HepG2 (cell line): ENCODE measurements at regions not wholly inside any gene's neighbourhood (a gene's known extent, or its start where the extent isn't known, plus 50 kb on each side); places are given as distances from the start of the nearest gene placed in this dataset.

Source experiments
- ATAC-seq: fragments of 200-7000 bp; cut with Tn5 transposase; 3 replicates; pipeline ENCODE4 v1.9.1; 2020; ENCODE audit warnings: mild to moderate bottlenecking, moderate library complexity
- BruUV-seq: library from RNA; stranded (reverse); fragments of 400-500 nt; replicated peaks from 2 replicates; lab custom pipeline; 2021; lab: Mats Ljungman, UMichigan
- CTCF ChIA-PET: fragments of 300-600 bp; formaldehyde crosslinking; extraction: SDS; loops from one replicate; lab custom pipeline; 2021; ENCODE audit warnings: low total read pairs, inconsistent platforms, low intra/inter-chr PET ratio; lab: Yijun Ruan, JAX
- POLR2A ChIA-PET: fragments of 350-600 bp; sonication (Branson Sonifier 250); formaldehyde crosslinking; loops from one replicate; lab custom pipeline; 2020; ENCODE audit warnings: antibody characterized with exemption, inconsistent platforms; lab: Yijun Ruan, JAX
- DNase-seq: peaks from one replicate; pipeline ENCODE4 v3.0.0-alpha.2; 2015; ENCODE audit warnings: low spot score
- FAIRE-seq: peaks from 3 replicates; lab custom pipeline; 2011; peaks lifted over from hg19 to GRCh38; lab: Jason Lieb, UNC
- H2AFZ ChIP-seq: one replicate; pipeline ENCODE4 v1.6.1; 2011; ENCODE audit warnings: low read length, inconsistent platforms
- H3K27ac ChIP-seq: fragments of 300-600 bp; 3 replicates; pipeline ENCODE4 v1.8.0; 2011; ENCODE audit warnings: mixed run types, mild to moderate bottlenecking, mixed read lengths, low read length, inconsistent platforms; ENCODE audit not compliant: insufficient read depth; ENCODE audit errors: extremely low read length
- H3K27me3 ChIP-seq, 2 experiments: fragments of 200-600 bp in 1 of 2; 2 replicates in 1 of 2; 3 replicates in 1 of 2; pipeline versions ENCODE4 v1.6.0 to v1.8.0; 2011; ENCODE audit warnings: low read length in 2 of 2, mild to moderate bottlenecking in 2 of 2, moderate library complexity in 2 of 2, inconsistent platforms in 1 of 2; ENCODE audit not compliant: insufficient read depth in 2 of 2, control insufficient read depth in 1 of 2
- H3K36me3 ChIP-seq, 2 experiments: fragments of 200-600 bp in 1 of 2; replicated peaks in 1 of 2; 2 replicates in 1 of 2; 3 replicates in 1 of 2; pipeline versions ENCODE4 v1.5.1 to v1.8.0; 2011; ENCODE audit warnings: low read length in 2 of 2, inconsistent platforms in 1 of 2; ENCODE audit not compliant: insufficient read depth in 2 of 2, control insufficient read depth in 1 of 2
- H3K4me1 ChIP-seq: 2 replicates; pipeline ENCODE4 v1.5.1; 2012; ENCODE audit warnings: low read length, inconsistent platforms; ENCODE audit not compliant: insufficient read depth
- H3K4me2 ChIP-seq: 2 replicates; pipeline ENCODE4 v1.6.0; 2011; ENCODE audit warnings: low read depth, low read length, inconsistent platforms
- H3K4me3 ChIP-seq, 3 experiments: fragments of 200-600 bp in 1 of 3; sonication (generic), shearing (Covaris generic) in 1 of 3; replicated peaks in 1 of 3; 2 replicates each; pipeline ENCODE4 v1.5.1; 2011 to 2016; ENCODE audit warnings: low read length in 3 of 3, inconsistent platforms in 2 of 3, low read depth in 2 of 3, mild to moderate bottlenecking in 2 of 3, control low read depth in 1 of 3, mixed read lengths in 1 of 3; ENCODE audit not compliant: insufficient read depth in 1 of 3
- H3K79me2 ChIP-seq: one replicate; pipeline ENCODE4 v1.6.1; 2011; ENCODE audit warnings: low read length, inconsistent platforms; ENCODE audit not compliant: insufficient read depth
- H3K9ac ChIP-seq: 2 replicates; pipeline ENCODE4 v1.6.0; 2011; ENCODE audit warnings: mild to moderate bottlenecking, low read depth, low read length, inconsistent platforms; ENCODE audit not compliant: insufficient read depth
- H3K9me3 ChIP-seq: 2 replicates; pipeline ENCODE4 v1.5.1; 2012; ENCODE audit warnings: mild to moderate bottlenecking, low read length
- H4K20me1 ChIP-seq: 2 replicates; pipeline ENCODE4 v1.6.0; 2011; ENCODE audit warnings: inconsistent platforms, mild to moderate bottlenecking, low read length, moderate library complexity; ENCODE audit not compliant: insufficient read depth
- ATF7 ChIP-seq, 2 experiments: fragments of 450-650 bp in 1 of 2; sonication (generic) in 1 of 2; formaldehyde crosslinking in 1 of 2; IDR thresholded peaks; 2 replicates each; pipeline versions ENCODE4 v1.4.0 to v1.6.1; 2016 to 2020; ENCODE audit warnings: antibody characterized with exemption in 1 of 2, mild to moderate bottlenecking in 1 of 2, missing genetic modification reagents in 1 of 2
- BRCA1 ChIP-seq: sonication (generic); formaldehyde crosslinking; IDR thresholded peaks from 2 replicates; pipeline ENCODE4 v1.4.0; 2020; ENCODE audit warnings: missing genetic modification reagents
- FOSL2 ChIP-seq: sonication (generic); formaldehyde crosslinking; IDR thresholded peaks from 2 replicates; pipeline ENCODE4 v1.4.0; 2020; ENCODE audit warnings: missing genetic modification reagents
- FOXA1 ChIP-seq, 2 experiments: fragments of 450-650 bp in 1 of 2; sonication (generic) in 1 of 2; formaldehyde crosslinking in 1 of 2; IDR thresholded peaks; 2 replicates each; pipeline versions ENCODE4 v1.4.0 to v1.6.1; 2016 to 2020; ENCODE audit warnings: missing genetic modification reagents in 1 of 2
- FOXA3 ChIP-seq: IDR thresholded peaks from 2 replicates; pipeline ENCODE4 v1.6.1; 2016; ENCODE audit warnings: missing genetic modification reagents, missing compliant biosample characterization
- HHEX ChIP-seq: IDR thresholded peaks from 2 replicates; pipeline ENCODE4 v1.6.1; 2016; ENCODE audit warnings: control low read depth
- HMG20B ChIP-seq: conservative IDR thresholded peaks from 2 replicates; pipeline ENCODE4 v1.6.1; 2016; ENCODE audit warnings: missing genetic modification reagents, missing compliant biosample characterization
- MTF2 ChIP-seq: sonication (generic); formaldehyde crosslinking; IDR thresholded peaks from 2 replicates; pipeline ENCODE4 v1.5.0; 2020; ENCODE audit warnings: missing genetic modification reagents, borderline replicate concordance
- RARG ChIP-seq: sonication (generic); formaldehyde crosslinking; IDR thresholded peaks from 2 replicates; pipeline ENCODE4 v1.4.0; 2020; ENCODE audit warnings: low read depth, mild to moderate bottlenecking, missing genetic modification reagents
- SIX4 ChIP-seq: sonication (generic); formaldehyde crosslinking; IDR thresholded peaks from 2 replicates; pipeline ENCODE4 v1.4.0; 2020; ENCODE audit warnings: missing genetic modification reagents
- U2AF1 ChIP-seq: fragments of 200-400 bp; formaldehyde crosslinking; optimal IDR thresholded peaks from 2 replicates; pipeline ENCODE3; 2017; ENCODE audit warnings: mild to moderate bottlenecking, low read depth, low read length
- ZNF335 ChIP-seq: sonication (generic); formaldehyde crosslinking; IDR thresholded peaks from 2 replicates; pipeline ENCODE4 v1.4.0; 2020; ENCODE audit warnings: missing genetic modification reagents
- WGBS: methylation state at CpG from one replicate; pipeline ENCODE4 v1.1.6; 2017; ENCODE audit warnings: low lambda C conversion rate; 5-methylcytosine and 5-hydroxymethylcytosine counted together
- in situ Hi-C: cut with HindIII; loops from 2 replicates; pipeline ENCODE4 v1.10.0; 2017; ENCODE audit warnings: low pct_unique_long_range_greater_than_20kb; ENCODE audit not compliant: extremely low pct_ligation_motif_present
- intact Hi-C: fragments of 100-400 bp; cut with micrococcal nuclease; formaldehyde crosslinking; loops from one replicate; pipeline ENCODE4 v1.10.0; 2022; ENCODE audit not compliant: unreplicated experiment
- TF ChIP-seq, protein P1 (sequence below): fragments of 450-650 bp; IDR thresholded peaks from 2 replicates; pipeline ENCODE4 v1.6.1; 2017
- TF ChIP-seq, protein P2 (sequence below): sonication (generic); formaldehyde crosslinking; IDR thresholded peaks from 2 replicates; pipeline ENCODE4 v1.4.0; 2020; ENCODE audit warnings: missing genetic modification reagents
- TF ChIP-seq, protein P3 (sequence below): sonication (generic); formaldehyde crosslinking; IDR thresholded peaks from 2 replicates; pipeline ENCODE4 v1.8.1; 2023; ENCODE audit warnings: mild to moderate bottlenecking, missing genetic modification reagents

DNA sequence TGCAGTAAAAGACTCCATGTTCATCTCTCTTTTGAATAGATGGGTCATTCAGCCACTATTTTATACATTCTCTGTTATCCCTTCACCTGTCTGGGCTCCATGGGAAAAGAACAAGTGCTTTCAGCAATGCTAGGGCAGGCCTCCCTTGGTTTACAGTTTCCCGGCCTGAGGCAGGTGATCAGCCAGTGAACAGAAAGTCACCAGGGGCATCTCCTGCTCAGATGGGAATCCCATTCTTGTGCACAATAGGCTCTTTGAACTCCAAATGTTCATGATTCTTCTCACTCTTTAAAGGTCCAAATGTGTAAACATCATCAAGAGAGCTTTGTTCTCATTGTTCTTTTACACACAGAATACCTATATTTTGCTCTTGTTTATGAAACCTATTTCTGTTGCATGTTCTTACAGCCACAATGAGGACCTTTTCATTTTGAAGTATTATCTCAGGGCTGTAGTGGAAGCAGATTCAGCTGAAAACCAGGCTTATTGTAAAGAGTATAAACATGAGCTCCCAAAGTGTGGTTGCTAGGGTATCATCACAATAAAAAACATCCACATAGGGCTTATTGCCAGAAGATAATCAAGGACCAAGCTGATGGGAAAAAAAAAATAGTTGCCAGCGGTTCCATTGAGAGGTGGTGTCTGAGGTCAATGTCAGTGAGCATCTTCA, 267.1 kb upstream of the SGK1 start:
- H3K4me1 ChIP-seq: no peaks in the 10 kb centered on the region
- no peak overlapping the region for H3K4me2 ChIP-seq
- H2AFZ ChIP-seq: no peak overlapping the region
- no peaks in the 10 kb centered on the region for H3K79me2 ChIP-seq
- WGBS: 36% methylated on average over 2 of the region's 2 CpGs
- TF ChIP-seq, protein P1, sequence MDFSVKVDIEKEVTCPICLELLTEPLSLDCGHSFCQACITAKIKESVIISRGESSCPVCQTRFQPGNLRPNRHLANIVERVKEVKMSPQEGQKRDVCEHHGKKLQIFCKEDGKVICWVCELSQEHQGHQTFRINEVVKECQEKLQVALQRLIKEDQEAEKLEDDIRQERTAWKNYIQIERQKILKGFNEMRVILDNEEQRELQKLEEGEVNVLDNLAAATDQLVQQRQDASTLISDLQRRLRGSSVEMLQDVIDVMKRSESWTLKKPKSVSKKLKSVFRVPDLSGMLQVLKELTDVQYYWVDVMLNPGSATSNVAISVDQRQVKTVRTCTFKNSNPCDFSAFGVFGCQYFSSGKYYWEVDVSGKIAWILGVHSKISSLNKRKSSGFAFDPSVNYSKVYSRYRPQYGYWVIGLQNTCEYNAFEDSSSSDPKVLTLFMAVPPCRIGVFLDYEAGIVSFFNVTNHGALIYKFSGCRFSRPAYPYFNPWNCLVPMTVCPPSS: no peak
- TF ChIP-seq MTF2 (CRISPR knock-in tag) (no peak), ATF7 (IDR thresholded peaks at IDR 0.05) (no peak), ATF7 (CRISPR knock-in tag; IDR thresholded peaks at IDR 0.05) (no peak), ZNF335 (CRISPR knock-in tag) (no peak)
- TF ChIP-seq, protein P2, sequence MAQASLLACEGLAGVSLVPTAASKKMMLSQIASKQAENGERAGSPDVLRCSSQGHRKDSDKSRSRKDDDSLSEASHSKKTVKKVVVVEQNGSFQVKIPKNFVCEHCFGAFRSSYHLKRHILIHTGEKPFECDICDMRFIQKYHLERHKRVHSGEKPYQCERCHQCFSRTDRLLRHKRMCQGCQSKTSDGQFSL (CRISPR knock-in tag): no peak
- ChIA-PET POLR2A (no interaction called here), CTCF (no interaction called here)
- intact Hi-C loops (no loop called here), in situ Hi-C loops (no loop called here)
- no peak overlapping the region for H3K4me3 ChIP-seq
- ATAC-seq: no peak
- H3K27me3 ChIP-seq: no peaks in the 10 kb centered on the region
- no peaks in the 10 kb centered on the region for H3K36me3 ChIP-seq
- DNase-seq: no peak
- H3K27ac ChIP-seq: no peak overlapping the region
- FAIRE-seq: no peak
- H3K9me3 ChIP-seq: no peaks in the 10 kb centered on the region
- H3K9ac ChIP-seq: no peak overlapping the region
- H4K20me1 ChIP-seq: no peaks in the 10 kb centered on the region
- BruUV-seq: no TSS peak

DNA sequence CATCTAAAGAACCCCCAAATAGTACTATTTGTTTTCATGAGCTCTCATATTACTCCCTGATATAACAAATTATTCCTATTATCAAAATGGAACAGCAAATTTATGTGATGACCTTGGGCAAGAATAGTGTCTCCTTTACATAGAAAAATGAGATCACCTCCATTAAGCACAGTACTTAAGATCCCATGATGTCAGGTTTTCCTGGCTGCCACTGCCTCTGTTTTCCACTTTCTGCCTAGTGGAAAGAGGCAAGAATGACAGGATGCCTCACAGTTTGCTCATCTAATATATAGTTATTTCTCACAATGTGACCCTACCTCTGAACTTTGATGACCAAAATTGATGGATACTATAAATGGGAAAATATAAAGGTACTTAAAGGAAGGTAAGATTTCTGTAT, 260.1 kb upstream of the SGK1 start:
- DNase-seq: no peak
- Histone ChIP-seq H4K20me1 (no peaks in the 10 kb centered on the region), H2AFZ (no peak overlapping the region), H3K27ac (no peak overlapping the region), H3K4me3 (no peak overlapping the region), H3K4me2 (no peak overlapping the region), H3K36me3 (no peaks in the 10 kb centered on the region), H3K79me2 (no peaks in the 10 kb centered on the region), H3K4me1 (no peaks in the 10 kb centered on the region), H3K9me3 (no peaks in the 10 kb centered on the region), H3K9ac (no peak overlapping the region), H3K27me3 (no peaks in the 10 kb centered on the region)
- no peak for FAIRE-seq
- POLR2A ChIA-PET: no interaction called here
- in situ Hi-C loops: no loop called here
- no peak for ATAC-seq
- CTCF ChIA-PET: no interaction called here
- TF ChIP-seq BRCA1 (CRISPR knock-in tag) (no peak), FOSL2 (CRISPR knock-in tag) (no peak), FOXA3 (no peak), HMG20B (CRISPR knock-in tag) (no peak), FOXA1 (IDR thresholded peaks at IDR 0.05) (no peak), FOXA1 (CRISPR knock-in tag; IDR thresholded peaks at IDR 0.05) (no peak), RARG (CRISPR knock-in tag) (no peak), U2AF1 (no peak), HHEX (no peak), SIX4 (CRISPR knock-in tag) (no peak)
- TF ChIP-seq, protein P3, sequence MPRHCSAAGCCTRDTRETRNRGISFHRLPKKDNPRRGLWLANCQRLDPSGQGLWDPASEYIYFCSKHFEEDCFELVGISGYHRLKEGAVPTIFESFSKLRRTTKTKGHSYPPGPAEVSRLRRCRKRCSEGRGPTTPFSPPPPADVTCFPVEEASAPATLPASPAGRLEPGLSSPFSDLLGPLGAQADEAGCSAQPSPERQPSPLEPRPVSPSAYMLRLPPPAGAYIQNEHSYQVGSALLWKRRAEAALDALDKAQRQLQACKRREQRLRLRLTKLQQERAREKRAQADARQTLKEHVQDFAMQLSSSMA (CRISPR knock-in tag): no peak
- no TSS peak for BruUV-seq
- intact Hi-C loops: no loop called here
